Stimulated activated CD4-positive, alpha-beta T cell treated with anti-CD3 and anti-CD28 coated beads, Interleukin-1b, Interleukin-23, amount 100 ng/mL, for 1 hour (primary cell): ENCODE measurements at regions not wholly inside any gene's neighbourhood (a gene's known extent, or its start where the extent isn't known, plus 50 kb on each side); places are given as distances from the start of the nearest gene placed in this dataset.

Experiments
- DNase-seq, 2 donors: peaks; one replicate each; pipeline ENCODE4 v3.0.0-alpha.2; 2020; ENCODE audit warnings: low read depth in 2 of 2

DNA sequence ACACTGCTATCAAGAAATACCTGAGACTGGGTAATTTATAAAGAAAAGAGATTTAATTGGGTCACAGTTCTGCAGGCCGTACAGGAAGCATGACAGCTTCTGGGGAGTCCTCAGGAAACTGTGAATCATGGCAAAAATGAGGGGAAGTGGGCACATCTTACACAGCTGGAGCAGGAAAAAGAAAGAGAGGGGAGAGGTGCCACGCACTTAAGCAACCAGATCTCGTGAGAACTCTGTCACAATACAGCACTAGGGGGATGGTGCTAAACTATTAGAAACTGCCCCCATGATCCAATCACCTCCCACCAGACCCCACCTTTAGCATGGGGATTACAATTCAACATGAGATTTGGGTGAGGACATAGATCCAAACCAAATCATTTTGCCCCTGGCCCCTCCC is 105.5 kb upstream of the CPLX2 start:
- DNase-seq: no peak

GRCh38 chr5:175766963-175767362 is 104.4 kb upstream of the CPLX2 start:
- no peak for DNase-seq

- DNase-seq: no peak
Observed at GRCh38 chr5:175772747-175773533, 98.4 kb upstream of the CPLX2 start.

DNA sequence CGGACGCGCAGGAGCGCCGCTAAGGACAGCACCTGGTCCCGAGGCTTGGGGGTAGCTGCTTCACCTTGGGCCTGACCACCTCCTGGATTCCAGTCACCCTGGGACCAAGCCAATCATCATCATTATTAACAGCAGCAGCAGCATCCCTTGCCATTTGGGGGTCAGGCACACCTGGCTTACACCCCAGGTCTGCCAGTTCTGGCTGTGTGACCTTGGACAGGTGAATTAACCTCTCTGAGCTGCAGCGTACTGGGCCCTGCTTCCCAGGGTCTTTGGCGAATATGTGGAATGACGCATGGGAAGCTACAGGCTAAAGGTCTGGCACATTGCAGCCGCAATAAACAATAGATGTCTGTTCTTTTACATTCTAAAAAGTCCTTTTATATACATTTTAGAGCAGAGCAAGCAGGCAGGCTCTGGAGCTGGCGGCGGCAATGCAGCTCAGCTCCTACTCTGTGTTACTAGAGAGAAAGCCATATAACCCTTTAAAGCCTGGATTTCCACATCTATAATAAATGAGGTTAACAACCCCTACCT is 97.8 kb upstream of the CPLX2 start:
- no peak for DNase-seq

DNA sequence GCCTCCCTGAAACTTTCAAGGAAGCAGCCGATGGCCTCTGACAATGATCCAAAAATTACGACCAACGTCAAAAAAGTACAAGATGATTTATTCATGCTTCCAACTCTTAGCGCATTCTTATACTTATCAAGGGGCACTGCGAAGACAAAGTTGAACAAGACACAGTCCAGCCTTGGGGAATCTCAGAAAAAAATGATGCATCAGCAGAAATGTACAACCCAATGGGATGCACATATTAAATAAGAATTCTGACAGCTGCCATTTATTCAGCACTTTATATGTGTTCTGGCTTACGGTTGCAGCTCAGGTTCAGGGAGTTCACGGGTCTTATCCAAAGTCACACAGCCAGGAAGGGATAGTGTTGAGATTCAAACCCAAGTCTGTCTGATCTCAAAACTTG is 96.0 kb upstream of the CPLX2 start:
- no peak for DNase-seq

GRCh38 chr5:175778951-175779503 is 92.4 kb upstream of the CPLX2 start:
- DNase-seq: no peak

DNA sequence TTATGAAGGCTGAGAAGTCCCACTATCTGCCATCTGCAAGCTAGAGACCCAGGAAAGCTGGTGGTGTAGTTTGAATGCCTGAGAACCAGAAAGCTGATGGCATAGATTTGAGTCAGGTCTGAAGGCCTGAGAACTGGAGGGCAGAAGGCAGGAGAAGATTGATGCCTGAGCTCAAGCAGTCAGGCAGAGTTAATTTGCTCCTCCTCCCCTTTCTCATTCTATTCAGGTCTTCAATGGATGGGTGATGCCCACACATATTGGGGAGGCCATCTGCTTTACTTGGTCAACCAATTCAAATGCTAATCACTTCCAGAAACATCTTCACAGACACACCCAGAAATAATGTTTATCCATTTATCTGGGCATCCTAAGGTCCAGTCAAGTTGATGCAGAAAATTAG is 87.6 kb upstream of the CPLX2 start:
- no peak for DNase-seq

DNA sequence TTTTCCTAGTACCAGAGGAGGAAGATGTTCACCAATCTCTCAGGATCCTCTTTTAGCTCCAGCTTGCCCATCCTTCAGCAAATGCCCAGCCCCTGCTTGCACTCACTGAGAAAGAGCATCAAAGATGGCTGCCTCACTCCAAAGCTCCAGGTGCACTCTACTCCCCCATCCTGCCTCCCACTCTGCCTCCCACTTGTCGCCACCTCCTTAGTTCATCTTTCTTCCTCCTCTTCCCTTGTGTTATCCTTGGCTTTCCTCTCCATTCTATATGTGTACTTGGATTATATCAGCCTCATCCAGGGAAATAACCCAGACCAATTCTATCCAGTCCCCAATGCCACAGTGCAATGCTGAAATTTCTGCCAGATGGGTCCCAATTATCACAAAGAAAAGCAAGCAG is 87.1 kb upstream of the CPLX2 start:
- DNase-seq: no peak

DNA sequence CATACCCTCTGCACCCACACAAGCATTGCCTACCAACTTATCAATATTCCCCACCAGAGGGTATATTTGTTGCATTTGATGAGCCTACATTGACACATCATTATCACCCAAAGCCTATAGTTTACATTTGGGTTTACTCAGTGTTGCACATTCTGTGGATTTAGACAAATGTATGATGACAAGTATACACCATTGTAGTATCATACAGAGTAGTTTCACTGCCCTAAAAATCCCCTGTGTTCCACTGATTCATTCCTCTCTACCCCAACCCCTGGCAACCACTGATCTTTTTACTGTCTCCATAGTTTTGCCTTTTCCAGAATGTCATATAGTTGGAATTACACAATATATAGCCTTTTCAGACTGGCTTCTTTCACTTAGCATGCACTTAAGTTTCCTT is 85.7 kb upstream of the CPLX2 start:
- DNase-seq: no peak

GRCh38 chr5:175788155-175788787 is 83.1 kb upstream of the CPLX2 start:
- no peak for DNase-seq

GRCh38 chr5:175789670-175790069 is 81.7 kb upstream of the CPLX2 start:
- DNase-seq: no peak

DNA sequence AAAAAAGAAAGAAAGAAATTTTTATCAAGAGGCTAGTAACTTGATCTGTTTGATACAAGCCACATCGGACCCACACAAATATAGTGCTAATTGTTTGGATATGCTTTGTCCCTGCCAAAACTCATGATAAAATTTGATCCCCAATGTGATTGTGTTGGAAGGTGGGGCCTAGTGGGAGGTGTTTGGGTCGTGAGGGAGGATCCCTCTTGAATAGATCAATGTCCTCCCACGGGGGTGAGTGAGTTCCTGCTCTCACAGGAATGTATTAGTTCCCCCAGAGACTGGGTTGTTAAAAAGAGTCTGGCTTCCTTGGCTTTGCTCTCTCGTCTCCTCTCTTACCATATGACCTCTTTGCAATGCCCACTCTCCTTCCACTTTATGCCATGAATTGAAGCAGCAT is 80.6 kb upstream of the CPLX2 start:
- no peak for DNase-seq

GRCh38 chr5:175795959-175796358 is 75.4 kb upstream of the CPLX2 start:
- no peak for DNase-seq

DNA sequence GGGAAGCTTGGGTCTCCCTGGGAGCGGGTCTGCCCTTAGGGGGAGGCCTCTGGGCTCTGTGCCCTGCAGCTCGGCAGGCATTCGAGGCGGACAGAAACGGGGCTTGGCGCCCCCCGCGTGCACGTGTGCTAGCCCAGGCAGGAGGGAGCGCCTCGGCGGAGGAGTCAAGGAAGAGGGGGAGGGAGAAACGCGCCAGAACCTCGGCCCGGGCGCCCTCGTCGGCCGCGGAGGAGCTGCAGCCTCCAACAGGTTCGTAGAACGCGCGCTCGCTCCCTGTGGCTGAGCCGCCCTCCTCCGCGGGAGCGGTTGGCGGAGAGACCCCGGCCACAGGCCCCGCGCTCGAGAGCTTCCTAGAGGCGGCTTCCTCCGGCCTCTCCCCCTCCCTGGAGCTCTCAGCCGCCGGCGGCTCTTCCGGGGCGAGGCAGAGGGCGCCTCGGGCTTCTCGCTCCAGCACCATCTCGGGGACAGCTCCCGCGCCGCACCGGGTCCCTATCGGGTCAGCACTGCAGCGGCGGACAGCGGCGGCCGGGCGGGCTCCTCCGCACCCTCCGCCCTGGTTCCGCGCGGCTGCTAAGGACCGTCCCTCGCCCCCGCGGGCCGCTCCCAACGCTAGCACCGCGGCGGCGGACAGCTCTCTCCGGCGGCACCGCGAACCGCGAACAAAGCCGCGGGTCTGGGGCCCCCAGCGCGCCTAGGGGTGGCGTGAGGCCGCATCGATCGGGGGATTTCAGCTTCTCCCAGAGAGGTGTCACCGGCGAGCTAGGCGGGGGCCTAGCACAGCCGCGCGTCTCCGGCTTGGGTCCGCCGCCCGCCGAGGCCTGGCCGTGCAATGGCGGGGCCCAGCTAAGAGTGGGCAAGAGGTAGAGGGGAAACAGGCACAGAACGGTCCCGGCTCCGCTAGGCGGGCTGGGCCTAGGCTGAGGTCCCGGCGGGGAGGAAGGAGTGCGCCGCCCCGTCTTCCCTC is 74.6 kb upstream of the CPLX2 start:
- peak; percentile 41 to 55 for DNase-seq

DNA sequence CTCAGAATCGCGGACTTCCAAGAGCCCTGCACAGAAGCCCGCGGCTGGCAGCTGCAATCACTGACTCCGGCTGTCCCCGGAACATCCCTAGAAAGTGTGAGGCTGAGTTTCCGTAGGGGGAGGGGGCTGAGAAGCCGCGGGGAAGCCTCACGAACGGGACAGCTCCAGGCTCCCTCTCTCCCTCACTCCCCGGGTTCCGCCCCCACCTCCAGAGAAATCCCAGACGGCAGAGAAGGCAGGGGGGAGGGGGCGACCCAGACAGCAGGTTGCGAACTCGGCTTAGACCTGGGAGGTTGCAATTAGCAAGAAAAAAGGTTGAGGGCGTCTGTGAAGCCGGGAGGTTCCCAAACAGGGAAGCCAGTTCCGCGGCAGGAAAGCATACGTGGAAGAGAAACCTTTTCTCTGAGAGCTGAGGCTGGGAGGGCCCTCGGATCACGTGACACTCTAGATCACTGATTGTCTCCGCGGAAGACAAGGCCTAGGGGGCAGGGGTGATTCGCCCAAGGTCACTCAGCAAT is 73.8 kb upstream of the CPLX2 start:
- DNase-seq: no peak

DNA sequence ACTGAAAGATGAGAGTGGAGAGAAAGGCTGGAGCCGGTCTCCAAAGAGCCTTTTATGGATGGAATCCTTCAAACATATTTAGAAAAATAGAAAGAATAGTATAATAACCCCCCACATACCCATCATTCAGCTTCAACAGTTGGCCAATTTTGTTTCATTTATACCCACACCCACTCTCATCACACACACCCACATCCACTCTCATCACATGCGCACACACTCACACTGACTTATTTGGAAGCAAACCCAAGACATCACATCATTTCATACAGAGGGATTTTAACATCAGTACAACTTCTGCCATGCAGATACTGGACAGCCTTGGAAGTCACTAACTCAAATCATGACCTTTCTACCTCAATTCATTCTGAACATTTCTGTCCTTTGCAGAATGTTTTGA is 72.8 kb upstream of the CPLX2 start:
- no peak for DNase-seq

DNA sequence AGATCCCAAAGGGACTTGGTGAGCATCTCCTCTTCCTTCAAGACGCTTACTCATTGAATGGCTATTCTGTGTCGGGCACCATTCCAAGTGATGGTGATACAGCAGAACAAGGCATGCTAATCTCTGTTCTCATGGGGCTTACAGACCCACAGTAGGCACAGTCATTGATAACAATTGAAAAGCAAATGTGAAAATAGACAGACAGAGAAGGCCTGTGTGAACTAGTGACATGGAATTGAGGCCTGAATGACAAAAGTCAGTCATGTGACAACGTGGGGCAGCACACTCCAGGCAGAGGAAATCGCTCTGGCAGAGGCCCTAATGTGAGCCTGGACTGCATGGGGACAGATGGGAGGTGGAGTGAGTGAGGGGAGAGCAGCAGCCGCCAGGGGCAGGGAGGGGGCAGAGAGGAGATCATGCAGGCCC is 70.7 kb upstream of the CPLX2 start:
- DNase-seq: no peak

GRCh38 chr5:175802361-175802760 is 69.0 kb upstream of the CPLX2 start:
- DNase-seq: no peak

- DNase-seq: no peak
Observed at GRCh38 chr5:175803254-175803653, 68.1 kb upstream of the CPLX2 start.

DNA sequence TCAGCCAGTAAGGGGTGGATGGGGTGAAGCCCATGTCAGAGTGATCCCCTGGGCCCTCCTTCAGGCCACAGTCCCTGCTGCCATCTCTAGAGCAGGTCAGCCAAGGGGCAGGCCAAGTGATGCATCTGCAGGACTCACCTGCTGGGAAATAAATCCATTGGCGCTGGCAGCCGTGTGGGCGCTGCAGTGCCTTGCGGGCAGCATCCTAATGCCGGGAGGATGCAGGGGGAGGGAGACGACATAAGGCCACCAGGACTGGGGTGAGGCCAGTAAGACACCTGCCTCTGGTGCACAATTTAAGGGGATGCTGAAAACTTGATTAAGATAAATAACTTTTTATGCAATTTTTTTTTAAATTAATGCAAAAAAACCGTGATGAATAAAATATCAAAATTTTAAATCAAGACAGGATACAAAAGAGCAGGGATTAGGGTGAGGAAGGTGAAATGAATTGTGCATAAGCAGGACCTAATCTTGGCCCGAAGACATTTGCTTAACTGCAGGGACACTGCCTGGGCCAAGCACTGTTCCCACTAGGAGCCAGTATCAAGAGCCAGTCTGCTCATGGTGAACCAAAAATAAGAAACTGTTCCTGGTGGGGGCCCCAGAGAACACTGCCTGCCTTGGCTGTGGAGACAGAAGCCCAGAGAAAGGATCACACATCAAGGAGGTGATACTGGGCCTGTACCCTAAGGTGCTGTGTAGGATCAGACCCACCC is 67.5 kb upstream of the CPLX2 start:
- DNase-seq: no peak
